ENCODE measurements at regions not wholly inside any gene's neighbourhood (a gene's known extent, or its start where the extent isn't known, plus 50 kb on each side); places are given as distances from the start of the nearest gene placed in this dataset.

DNA sequence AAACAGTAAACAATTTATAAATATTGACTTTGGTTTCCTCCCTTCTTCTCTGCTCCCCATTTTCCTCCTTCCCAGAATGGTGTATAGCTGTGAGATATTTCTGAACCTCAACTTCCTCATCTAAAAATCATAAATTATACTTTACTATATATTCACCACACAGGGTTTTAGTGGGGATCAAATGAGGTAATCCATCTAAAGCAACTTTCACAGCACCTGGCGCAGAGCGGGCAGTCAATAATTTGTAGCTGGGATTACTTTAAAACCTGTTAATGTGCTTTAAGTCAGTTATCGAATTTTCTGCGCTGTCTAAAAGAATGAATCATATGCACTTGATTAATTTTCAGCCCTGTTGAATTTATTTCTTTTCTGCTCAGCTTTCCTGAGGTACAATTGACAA lies 172.7 kb downstream of the PTEN start:
- H3K27me3 ChIP-seq (ENCODE audit: low read depth, low read length), result no peaks in the 10 kb centered on the region
- H3K27ac ChIP-seq (ENCODE audit: low read length), result no peak overlapping the region
- no peaks in the 10 kb centered on the region for H3K36me3 ChIP-seq (replicated peaks; ENCODE audit: low read depth, low read length)
- no peak for TF ChIP-seq EZH2phosphoT487 (IDR thresholded peaks at IDR 0.05; ENCODE audit: low read depth)
- no peak overlapping the region for H2AFZ ChIP-seq (ENCODE audit: low read depth, low read length)
- 0 out of 2 replicates have a peak, but pooled peaks cover 5% of the 10 kb centered on the region for H3K4me1 ChIP-seq (ENCODE audit: low read length)
- H4K20me1 ChIP-seq (ENCODE audit: insufficient read depth, low read length), result no peaks in the 10 kb centered on the region
- H3K9me3 ChIP-seq (ENCODE audit: insufficient read depth, low read length), result no peaks in the 10 kb centered on the region
- no peak overlapping the region for H3K9ac ChIP-seq (ENCODE audit: low read length)
- no peak overlapping the region for H3K4me2 ChIP-seq (ENCODE audit: low read length)
- no peaks in the 10 kb centered on the region for H3K79me2 ChIP-seq (ENCODE audit: low read length)
- no peak overlapping the region for H3K4me3 ChIP-seq (ENCODE audit: low read length)

DNA sequence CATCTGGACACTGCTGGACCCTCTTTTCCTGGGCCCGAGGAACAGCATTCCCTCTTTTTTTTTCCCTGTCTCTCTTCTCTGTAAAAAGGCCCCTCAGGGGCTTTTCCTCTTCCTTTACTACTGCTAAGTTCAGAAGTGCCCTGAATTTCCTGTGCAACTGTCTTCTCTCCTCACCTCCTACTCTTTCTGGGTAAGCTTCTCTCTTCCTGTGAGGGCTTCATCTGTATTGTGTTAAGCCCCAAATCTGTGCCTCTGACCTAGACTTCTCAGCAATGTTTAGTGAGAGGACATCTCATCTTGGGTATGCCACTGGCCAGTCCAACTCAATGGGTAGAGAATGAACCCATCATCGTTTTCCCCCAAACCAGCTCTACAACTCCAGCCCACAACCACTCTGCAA lies 174.2 kb downstream of the PTEN start:
- TF ChIP-seq EZH2phosphoT487 (IDR thresholded peaks at IDR 0.05; ENCODE audit: low read depth), result no peak
- TF ChIP-seq, protein P1, sequence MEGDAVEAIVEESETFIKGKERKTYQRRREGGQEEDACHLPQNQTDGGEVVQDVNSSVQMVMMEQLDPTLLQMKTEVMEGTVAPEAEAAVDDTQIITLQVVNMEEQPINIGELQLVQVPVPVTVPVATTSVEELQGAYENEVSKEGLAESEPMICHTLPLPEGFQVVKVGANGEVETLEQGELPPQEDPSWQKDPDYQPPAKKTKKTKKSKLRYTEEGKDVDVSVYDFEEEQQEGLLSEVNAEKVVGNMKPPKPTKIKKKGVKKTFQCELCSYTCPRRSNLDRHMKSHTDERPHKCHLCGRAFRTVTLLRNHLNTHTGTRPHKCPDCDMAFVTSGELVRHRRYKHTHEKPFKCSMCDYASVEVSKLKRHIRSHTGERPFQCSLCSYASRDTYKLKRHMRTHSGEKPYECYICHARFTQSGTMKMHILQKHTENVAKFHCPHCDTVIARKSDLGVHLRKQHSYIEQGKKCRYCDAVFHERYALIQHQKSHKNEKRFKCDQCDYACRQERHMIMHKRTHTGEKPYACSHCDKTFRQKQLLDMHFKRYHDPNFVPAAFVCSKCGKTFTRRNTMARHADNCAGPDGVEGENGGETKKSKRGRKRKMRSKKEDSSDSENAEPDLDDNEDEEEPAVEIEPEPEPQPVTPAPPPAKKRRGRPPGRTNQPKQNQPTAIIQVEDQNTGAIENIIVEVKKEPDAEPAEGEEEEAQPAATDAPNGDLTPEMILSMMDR (IDR thresholded peaks at IDR 0.05; ENCODE audit: low read depth, low read length), result no peak
- Histone ChIP-seq H3K27ac (ENCODE audit: low read length) (no peak overlapping the region), H3K4me3 (ENCODE audit: low read length) (no peak overlapping the region), H2AFZ (ENCODE audit: low read depth, low read length) (no peak overlapping the region), H3K9ac (ENCODE audit: low read length) (no peak overlapping the region), H3K36me3 (replicated peaks; ENCODE audit: low read depth, low read length) (no peaks in the 10 kb centered on the region), H3K4me1 (ENCODE audit: low read length) (0 out of 2 replicates have a peak, but pooled peaks cover 4% of the 10 kb centered on the region), H3K27me3 (ENCODE audit: low read depth, low read length) (no peaks in the 10 kb centered on the region), H3K4me2 (ENCODE audit: low read length) (no peak overlapping the region), H3K79me2 (ENCODE audit: low read length) (no peaks in the 10 kb centered on the region), H4K20me1 (ENCODE audit: insufficient read depth, low read length) (no peaks in the 10 kb centered on the region), H3K9me3 (ENCODE audit: insufficient read depth, low read length) (no peaks in the 10 kb centered on the region)

DNA sequence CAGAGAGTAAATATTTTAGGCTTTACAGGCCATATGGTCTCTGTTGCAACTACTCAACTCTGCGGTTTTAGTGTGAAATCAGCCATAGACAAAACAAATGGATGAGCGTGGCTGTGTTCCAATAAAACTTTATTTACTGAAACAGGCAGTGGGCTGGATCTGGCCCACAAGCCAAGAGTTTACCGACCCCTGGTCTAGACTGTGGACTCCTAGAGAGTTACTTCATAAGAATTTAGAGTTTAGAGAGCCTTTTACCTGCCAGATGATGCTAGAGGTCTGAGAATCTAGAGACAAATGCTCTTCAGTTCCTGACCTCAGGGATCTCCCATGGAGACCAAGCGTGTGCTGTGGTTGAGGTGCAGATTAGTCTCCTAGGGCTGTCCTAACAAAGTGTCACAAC lies 174.8 kb downstream of the PTEN start:
- Histone ChIP-seq H3K4me2 (ENCODE audit: low read length) (no peak overlapping the region), H3K36me3 (replicated peaks; ENCODE audit: low read depth, low read length) (no peaks in the 10 kb centered on the region), H3K4me1 (ENCODE audit: low read length) (no peaks in the 10 kb centered on the region), H3K27me3 (ENCODE audit: low read depth, low read length) (no peaks in the 10 kb centered on the region), H3K27ac (ENCODE audit: low read length) (no peak overlapping the region), H3K4me3 (ENCODE audit: low read length) (no peak overlapping the region), H3K79me2 (ENCODE audit: low read length) (no peaks in the 10 kb centered on the region), H2AFZ (ENCODE audit: low read depth, low read length) (no peak overlapping the region), H3K9ac (ENCODE audit: low read length) (no peak overlapping the region), H3K9me3 (ENCODE audit: insufficient read depth, low read length) (no peaks in the 10 kb centered on the region), H4K20me1 (ENCODE audit: insufficient read depth, low read length) (no peaks in the 10 kb centered on the region)
- TF ChIP-seq, protein P1 (IDR thresholded peaks at IDR 0.05; ENCODE audit: low read depth, low read length), result no peak
- no peak for TF ChIP-seq EZH2phosphoT487 (IDR thresholded peaks at IDR 0.05; ENCODE audit: low read depth)

DNA sequence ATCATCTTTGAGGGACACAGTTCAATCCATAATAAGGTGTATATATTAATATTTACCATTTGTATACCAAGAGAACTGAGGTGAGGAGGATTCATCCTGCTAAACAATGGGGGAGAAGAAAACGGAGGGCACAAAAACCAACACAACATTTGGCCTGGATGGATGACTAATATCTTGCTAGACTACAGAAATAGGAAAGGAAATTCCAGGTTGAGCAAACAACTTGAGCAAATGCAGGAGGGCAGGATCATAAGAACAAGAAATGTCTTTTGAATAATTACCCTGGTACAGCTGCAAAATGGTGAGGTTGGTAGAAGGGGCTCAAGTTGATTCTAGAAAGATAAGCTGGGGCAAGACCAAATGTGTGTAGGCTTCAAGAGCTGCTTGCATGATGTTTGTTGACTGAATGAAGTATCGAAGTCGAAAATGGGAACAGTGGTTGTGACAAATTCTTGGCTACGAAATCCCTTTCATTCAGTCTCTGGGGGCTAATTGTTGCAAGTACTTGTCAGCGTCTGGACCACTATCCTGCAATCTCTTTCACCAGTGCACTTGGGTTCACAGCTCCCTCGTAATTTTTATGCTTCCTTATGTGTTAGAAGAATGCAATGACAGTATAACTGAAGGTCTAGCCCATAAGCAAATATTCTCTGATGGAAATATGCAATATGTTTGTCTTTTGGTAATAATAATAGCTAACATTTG lies 176.2 kb downstream of the PTEN start:
- no peak overlapping the region for H2AFZ ChIP-seq (ENCODE audit: low read depth, low read length)
- no peaks in the 10 kb centered on the region for H3K36me3 ChIP-seq (replicated peaks; ENCODE audit: low read depth, low read length)
- TF ChIP-seq, protein P1 (IDR thresholded peaks at IDR 0.05; ENCODE audit: low read depth, low read length), result no peak
- no peak for TF ChIP-seq EZH2phosphoT487 (IDR thresholded peaks at IDR 0.05; ENCODE audit: low read depth)
- H3K27me3 ChIP-seq (ENCODE audit: low read depth, low read length), result no peaks in the 10 kb centered on the region
- no peak overlapping the region for H3K9ac ChIP-seq (ENCODE audit: low read length)
- no peak overlapping the region for H3K4me2 ChIP-seq (ENCODE audit: low read length)
- no peak overlapping the region for H3K27ac ChIP-seq (ENCODE audit: low read length)
- no peaks in the 10 kb centered on the region for H3K9me3 ChIP-seq (ENCODE audit: insufficient read depth, low read length)
- H3K4me1 ChIP-seq (ENCODE audit: low read length), result no peaks in the 10 kb centered on the region
- no peaks in the 10 kb centered on the region for H3K79me2 ChIP-seq (ENCODE audit: low read length)
- no peaks in the 10 kb centered on the region for H4K20me1 ChIP-seq (ENCODE audit: insufficient read depth, low read length)
- no peak overlapping the region for H3K4me3 ChIP-seq (ENCODE audit: low read length)
